ENCODE measurements at regions not wholly inside any gene's neighbourhood (a gene's known extent, or its start where the extent isn't known, plus 50 kb on each side); places are given as distances from the start of the nearest gene placed in this dataset.

DNA sequence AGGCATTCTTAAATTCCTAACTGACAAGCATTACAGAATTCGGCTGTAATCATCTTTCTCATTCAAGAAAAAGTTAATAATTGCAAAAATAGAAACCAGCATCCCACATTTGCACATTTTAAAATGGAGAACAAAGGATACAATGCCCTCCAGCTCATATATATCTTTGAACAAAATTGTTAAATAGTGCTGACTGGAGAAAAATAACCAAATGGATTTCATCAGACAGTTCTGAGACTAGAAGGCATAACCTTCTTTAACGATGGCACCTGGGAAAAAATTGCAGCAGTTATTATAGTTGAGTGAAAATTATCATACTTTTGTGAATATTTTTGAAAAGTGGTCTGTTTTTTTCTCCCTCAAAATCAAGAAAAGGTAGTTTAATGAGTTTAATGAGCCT is 138.9 kb upstream of the CDH19 start:
- Histone ChIP-seq H3K36me3 (ENCODE audit: control insufficient read depth, insufficient read depth, low read length) (no peaks in the 10 kb centered on the region), H2AFZ (no peak overlapping the region), H3K27ac (no peak overlapping the region), H3K79me2 (no peaks in the 10 kb centered on the region), H3K4me3 (ENCODE audit: low read depth, low read length) (no peak overlapping the region), H3K9me3 (ENCODE audit: control insufficient read depth, low read length) (no peaks in the 10 kb centered on the region), H3K9ac (no peak overlapping the region), H3K4me2 (ENCODE audit: low read length) (no peak overlapping the region), H3K27me3 (ENCODE audit: control insufficient read depth, insufficient read depth, low read length) (no peaks in the 10 kb centered on the region), H3K4me1 (no peaks in the 10 kb centered on the region)
- TF ChIP-seq CTCF (IDR thresholded peaks at IDR 0.05): no peak

DNA sequence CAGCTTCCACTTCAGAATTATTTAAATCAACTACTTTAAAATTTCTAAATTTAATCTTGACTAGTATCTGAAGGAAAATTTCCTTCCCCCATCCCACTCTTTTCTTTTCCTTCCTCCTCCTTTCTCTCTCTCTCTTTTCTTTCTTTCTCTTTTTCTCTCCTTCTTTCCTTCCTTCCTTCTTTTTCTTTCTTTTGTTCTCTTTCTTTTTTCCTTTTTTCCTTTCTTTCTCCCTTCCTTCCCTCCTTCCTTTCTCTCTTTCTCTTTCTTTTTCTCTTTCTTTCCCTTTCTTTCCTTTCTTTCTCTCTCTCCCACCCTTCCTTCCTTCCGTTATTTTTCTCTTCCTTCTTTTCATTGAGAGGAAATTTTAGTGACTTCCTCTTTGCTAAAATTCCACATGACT is 132.0 kb upstream of the CDH19 start:
- Histone ChIP-seq H3K27me3 (ENCODE audit: control insufficient read depth, insufficient read depth, low read length) (no peaks in the 10 kb centered on the region), H3K4me1 (no peaks in the 10 kb centered on the region), H3K36me3 (ENCODE audit: control insufficient read depth, insufficient read depth, low read length) (no peaks in the 10 kb centered on the region), H3K4me2 (ENCODE audit: low read length) (no peak overlapping the region), H3K79me2 (no peaks in the 10 kb centered on the region), H2AFZ (no peak overlapping the region), H3K4me3 (ENCODE audit: low read depth, low read length) (no peak overlapping the region), H3K9ac (no peak overlapping the region), H3K9me3 (ENCODE audit: control insufficient read depth, low read length) (no peaks in the 10 kb centered on the region), H3K27ac (no peak overlapping the region)
- no peak for TF ChIP-seq CTCF (IDR thresholded peaks at IDR 0.05)

GRCh38 chr18:66734451-66734850 is 130.6 kb upstream of the CDH19 start:
- H3K36me3 ChIP-seq (ENCODE audit: control insufficient read depth, insufficient read depth, low read length): no peaks in the 10 kb centered on the region
- no peak for TF ChIP-seq CTCF (IDR thresholded peaks at IDR 0.05)
- H3K9me3 ChIP-seq (ENCODE audit: control insufficient read depth, low read length): no peaks in the 10 kb centered on the region
- no peaks in the 10 kb centered on the region for H3K27me3 ChIP-seq (ENCODE audit: control insufficient read depth, insufficient read depth, low read length)
- no peak overlapping the region for H3K4me3 ChIP-seq (ENCODE audit: low read depth, low read length)
- H3K79me2 ChIP-seq: no peaks in the 10 kb centered on the region
- H3K4me2 ChIP-seq (ENCODE audit: low read length): no peak overlapping the region
- H3K4me1 ChIP-seq: no peaks in the 10 kb centered on the region
- no peak overlapping the region for H3K9ac ChIP-seq
- H2AFZ ChIP-seq: no peak overlapping the region
- no peak overlapping the region for H3K27ac ChIP-seq

- Histone ChIP-seq H3K9ac (no peak overlapping the region), H3K9me3 (ENCODE audit: control insufficient read depth, low read length) (no peaks in the 10 kb centered on the region), H3K27ac (no peak overlapping the region), H3K4me2 (ENCODE audit: low read length) (no peak overlapping the region), H3K79me2 (no peaks in the 10 kb centered on the region), H3K4me3 (ENCODE audit: low read depth, low read length) (no peak overlapping the region), H3K4me1 (no peaks in the 10 kb centered on the region), H3K27me3 (ENCODE audit: control insufficient read depth, insufficient read depth, low read length) (no peaks in the 10 kb centered on the region), H2AFZ (no peak overlapping the region), H3K36me3 (ENCODE audit: control insufficient read depth, insufficient read depth, low read length) (no peaks in the 10 kb centered on the region)
- TF ChIP-seq CTCF (IDR thresholded peaks at IDR 0.05): no peak
Observed at GRCh38 chr18:66731890-66732289, 128.0 kb upstream of the CDH19 start.

DNA sequence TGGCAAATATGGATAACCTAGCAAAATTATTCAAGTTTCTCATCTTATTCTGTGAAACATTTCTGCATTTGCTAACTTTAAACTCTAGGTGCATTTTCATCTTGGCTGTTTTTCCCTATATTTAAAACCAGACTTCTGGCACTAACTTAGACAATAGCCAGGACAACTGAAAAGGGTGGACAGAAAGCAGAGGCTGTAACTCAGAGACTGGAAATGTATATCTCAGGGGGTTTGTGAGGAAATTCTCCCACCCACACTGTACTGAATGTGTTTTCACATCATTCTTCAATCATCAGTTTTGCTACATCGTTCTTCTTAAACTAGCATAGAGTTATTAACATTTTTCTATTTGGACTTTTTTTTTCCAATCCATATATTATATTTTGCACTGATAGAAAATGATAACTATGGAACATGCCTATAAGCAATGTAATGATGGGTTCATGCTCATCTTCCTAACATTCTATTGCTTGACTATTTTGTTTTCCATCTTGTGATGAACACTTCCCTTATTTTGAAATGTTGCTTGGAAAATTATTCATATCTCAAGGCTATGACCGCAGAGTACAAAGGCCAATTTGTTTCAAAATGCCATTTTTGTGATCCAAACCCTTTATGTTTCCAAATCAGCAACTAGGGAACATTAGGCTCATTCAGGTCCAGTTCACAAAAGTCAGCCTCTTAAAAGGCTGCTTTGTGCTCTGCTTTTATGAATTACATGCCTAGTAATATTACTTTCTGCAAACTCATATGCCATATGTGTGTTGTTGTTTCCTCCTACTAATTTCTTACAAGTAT is 125.8 kb upstream of the CDH19 start:
- Histone ChIP-seq H3K27me3 (ENCODE audit: control insufficient read depth, insufficient read depth, low read length) (no peaks in the 10 kb centered on the region), H2AFZ (no peak overlapping the region), H3K4me2 (ENCODE audit: low read length) (no peak overlapping the region), H3K27ac (no peak overlapping the region), H3K9ac (no peak overlapping the region), H3K4me1 (no peaks in the 10 kb centered on the region), H3K36me3 (ENCODE audit: control insufficient read depth, insufficient read depth, low read length) (no peaks in the 10 kb centered on the region), H3K9me3 (ENCODE audit: control insufficient read depth, low read length) (no peaks in the 10 kb centered on the region), H3K79me2 (no peaks in the 10 kb centered on the region), H3K4me3 (ENCODE audit: low read depth, low read length) (no peak overlapping the region)
- TF ChIP-seq CTCF (IDR thresholded peaks at IDR 0.05): no peak
